ENCODE measurements at regions not wholly inside any gene's neighbourhood (a gene's known extent, or its start where the extent isn't known, plus 50 kb on each side); places are given as distances from the start of the nearest gene placed in this dataset.
A peak's percentile ranks its signal among the peaks of the same experiment; 100 is the strongest.
"Not testable (repeated sequence)": the region's sequence is repeated elsewhere in the genome, so short reads cannot be mapped to it uniquely, and the experiment has no call there.

DNA sequence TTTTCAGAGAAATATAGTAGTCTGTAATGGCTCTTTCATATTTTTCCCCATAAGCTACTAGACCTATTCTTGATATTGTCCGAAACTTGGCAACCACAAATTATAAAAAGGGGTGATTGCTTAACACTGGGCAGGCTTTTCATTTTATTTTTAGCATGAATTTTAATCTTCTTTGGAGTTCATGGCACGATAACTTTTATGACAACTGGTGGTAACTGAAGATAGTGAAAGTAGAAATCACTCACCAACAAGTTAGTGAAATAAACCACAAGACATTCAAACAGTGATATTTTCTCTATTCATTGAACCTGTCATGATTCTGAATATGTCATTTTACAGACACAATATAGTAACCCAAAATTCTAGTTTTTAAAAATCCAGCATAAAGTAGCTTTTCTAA, 213.9 kb downstream of the PRDM9 start:
- DNase-seq = no peak

- DNase-seq = no peak
Measured at GRCh38 chr5:23727271-23727670, 219.9 kb downstream of the PRDM9 start.

GRCh38 chr5:23730023-23730422, 222.6 kb downstream of the PRDM9 start:
- no peak for DNase-seq

- no peak for DNase-seq
Measured at GRCh38 chr5:23740029-23740428, 232.6 kb downstream of the PRDM9 start.

GRCh38 chr5:23742701-23743100, 235.3 kb downstream of the PRDM9 start:
- DNase-seq = no peak

- no peak for DNase-seq
Measured at GRCh38 chr5:23755906-23756305, 248.5 kb downstream of the PRDM9 start.

DNA sequence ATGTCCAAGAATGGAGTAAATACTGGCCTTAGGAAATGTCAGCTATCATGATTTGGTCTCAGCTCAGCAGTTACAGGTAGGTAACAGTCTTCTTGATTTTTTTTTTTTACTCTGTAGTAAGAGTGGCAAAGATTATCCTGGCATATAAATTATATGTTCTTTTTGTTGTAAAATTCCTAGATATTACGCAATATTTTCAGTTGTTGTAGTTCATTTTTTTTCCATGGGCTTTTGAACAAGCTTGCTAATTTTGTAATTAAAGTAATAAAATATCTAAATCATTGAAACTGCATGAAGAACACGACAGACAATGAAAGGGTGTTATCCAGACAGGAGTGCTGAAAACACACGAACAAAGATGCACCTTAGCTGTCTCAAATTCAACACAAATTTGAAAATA, 249.4 kb downstream of the PRDM9 start:
- DNase-seq = no peak

GRCh38 chr5:23763170-23763569, 255.8 kb downstream of the PRDM9 start:
- DNase-seq = no peak

- no peak for DNase-seq
Measured at GRCh38 chr5:23776684-23777083, 269.3 kb downstream of the PRDM9 start.

GRCh38 chr5:23800307-23800706, 292.9 kb downstream of the PRDM9 start:
- not testable (repeated sequence) for DNase-seq

GRCh38 chr5:23820765-23821471, 313.5 kb downstream of the PRDM9 start:
- DNase-seq = peak in 1 of 56 donors; percentile 1

DNA sequence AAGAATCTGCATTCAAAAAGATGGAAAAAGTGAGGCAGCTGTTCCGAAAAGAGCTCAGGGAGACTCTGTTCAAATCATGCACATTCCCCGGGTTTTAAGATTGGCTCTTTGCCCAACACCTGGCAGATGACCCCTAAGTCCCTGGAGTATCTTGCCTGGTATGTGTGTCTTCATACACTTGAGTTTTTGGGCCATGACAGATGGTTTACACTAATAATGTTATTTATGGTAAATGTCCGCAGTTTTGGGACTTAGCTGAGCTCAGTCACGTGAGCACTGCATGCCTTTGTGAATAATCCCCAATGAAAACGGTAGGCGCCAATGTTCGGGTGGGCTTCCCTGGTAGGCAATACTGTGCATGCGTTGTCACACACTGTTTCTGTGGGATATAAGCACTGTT, 316.1 kb downstream of the PRDM9 start:
- DNase-seq = no peak

- no peak for DNase-seq
Measured at GRCh38 chr5:23825196-23825595, 317.8 kb downstream of the PRDM9 start.

DNA sequence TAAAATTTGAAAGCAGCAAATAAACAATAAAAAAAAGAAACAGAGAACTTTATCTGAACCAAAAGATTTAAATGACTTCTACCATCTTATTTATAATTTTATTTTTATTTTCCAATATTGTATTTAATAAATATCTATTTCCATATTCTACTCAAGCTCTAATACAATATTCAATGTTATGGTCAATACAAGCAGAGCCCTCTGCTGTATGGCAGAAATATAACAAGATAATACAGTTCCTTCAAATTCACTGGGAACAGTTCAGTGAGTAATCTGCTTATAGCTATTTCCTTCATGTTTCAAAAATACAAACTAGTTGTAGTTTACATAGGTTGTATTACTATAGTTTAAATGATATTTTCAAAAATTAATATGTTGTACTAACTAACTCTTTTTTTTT, 332.7 kb downstream of the PRDM9 start:
- DNase-seq = no peak

GRCh38 chr5:23864786-23865185, 357.4 kb downstream of the PRDM9 start:
- no peak for DNase-seq

DNA sequence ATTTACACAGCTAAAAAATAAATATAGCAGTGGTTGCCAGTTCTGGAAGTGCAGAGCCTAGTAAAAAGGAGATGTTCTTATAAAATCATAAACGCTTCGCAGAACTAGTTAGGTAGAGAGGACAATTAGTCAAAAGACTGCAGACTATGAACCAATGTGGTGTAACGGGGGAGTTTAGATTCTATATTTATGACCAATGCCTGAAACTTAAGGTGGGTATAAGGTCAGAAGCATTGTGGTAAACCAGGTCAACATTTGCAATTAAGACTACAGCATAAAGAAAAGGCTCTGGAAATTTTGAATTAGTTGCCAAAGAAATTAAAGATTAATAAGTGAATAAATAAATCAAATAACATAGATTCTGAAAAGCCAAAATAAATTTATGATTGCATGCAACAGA, 370.4 kb downstream of the PRDM9 start:
- DNase-seq = no peak

DNA sequence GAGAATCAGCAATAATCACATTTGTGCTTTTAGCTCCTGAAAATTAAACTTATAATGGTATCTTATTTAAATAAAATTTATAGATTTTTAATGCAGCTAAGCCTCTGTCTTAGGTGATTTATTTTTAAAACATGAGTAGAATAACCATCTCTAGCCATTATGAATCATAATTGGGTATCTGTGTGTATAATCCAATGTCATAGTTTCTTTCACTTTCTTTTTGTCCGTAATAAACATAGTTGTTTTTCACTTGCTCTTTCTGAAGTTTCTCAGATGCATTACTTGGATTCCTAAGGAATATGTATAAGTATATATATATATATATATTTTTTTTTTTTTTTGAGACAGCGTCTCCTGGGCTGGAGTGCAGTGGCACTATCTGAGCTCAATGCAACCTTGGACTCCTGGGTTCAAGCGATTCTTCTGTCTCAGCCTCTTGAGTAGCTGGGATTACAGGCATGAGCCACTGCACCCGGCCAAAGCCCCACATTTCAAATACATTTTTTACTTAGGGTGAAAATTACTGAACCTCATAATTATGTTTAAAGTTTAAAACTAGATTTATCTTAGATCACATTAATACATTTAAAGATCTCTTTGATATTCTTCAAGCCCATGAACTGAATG, 377.1 kb downstream of the PRDM9 start:
- DNase-seq = no peak

DNA sequence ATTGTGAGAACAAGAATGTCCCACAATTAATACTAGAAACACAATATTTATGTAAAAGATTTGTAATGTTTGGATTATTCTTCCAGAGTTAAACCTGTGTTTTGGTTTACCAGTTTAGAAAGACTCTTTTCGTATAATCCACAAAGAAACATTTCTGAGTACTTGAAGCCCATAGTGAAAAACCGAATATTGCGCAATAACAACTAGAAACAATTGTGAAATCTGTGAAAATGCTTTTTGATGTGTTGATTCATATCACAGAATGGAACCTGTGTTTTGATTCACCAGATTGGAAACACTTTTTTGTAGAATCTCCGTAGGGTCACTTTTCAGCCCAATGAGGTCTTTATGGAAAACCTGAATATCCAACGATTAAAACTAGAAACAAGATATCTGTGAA, 386.2 kb downstream of the PRDM9 start:
- DNase-seq = no peak

DNA sequence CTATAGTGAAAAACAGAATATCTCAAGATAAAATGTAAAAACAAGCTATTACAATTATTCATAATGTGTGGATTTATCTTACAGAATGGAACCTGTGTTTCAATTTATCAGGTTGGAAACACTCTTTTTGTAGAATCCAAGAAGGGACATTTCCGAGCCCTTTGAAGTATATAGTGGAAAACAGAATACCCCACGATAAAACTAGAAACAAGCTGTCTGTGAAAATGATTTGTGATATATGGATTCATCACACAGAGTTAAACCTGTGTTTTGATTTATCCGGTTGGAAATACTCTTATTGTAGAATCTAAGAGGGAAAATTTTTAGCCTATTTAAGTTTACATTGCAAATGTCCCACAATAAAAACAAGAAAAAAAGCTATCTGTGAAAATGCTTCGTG, 388.2 kb downstream of the PRDM9 start:
- DNase-seq = no peak

DNA sequence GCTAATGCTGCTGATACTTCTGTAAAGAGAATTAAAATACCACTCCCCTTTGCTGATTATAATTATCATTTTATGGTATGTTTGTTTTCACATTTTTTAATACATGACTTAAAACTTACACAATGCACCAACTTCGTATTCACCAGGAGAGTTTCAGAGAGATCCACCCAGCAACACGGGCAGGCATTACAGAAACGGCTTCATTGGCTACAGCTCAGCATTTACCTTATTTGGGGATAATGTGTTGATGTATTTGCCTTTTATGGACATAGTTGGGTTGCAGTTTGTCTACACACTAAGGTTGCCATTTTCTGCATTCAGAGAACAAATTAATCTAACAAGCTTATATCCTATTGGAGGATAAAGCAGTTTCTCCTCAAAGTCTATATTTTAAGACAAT, 423.6 kb downstream of the PRDM9 start:
- no peak for DNase-seq

DNA sequence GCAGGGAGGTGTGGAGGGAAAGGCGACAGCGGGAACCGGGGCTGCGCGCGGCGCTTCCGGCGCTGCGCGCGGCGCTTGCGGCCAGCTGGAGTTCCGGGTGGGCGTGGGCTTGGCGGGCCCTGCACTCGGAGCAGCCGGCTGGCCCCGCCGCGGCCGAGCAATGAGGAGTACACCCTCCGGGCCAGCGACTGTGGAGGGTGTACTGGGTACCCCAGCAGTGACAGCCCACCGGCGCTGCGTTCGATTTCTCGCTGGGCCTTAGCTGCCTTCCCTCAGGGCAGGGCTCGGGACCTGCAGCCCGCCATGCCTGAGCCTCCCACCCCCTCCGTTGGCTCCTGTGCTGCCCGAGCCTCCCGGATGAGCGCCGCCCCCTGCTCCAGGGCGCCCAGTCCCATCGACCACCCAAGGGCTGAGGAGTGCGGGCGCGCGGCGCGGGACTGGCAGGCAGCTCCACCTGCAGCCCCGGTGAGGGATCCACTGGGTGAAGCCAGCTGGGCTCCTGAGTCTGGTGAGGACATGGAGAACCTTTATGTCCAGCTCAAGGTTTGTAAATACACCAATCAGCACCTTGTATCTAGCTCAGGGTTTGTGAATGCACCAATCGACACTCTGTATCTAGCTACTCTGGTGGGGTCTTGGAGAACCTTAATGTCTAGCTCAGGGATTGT, 444.0 kb downstream of the PRDM9 start:
- DNase-seq = not testable (repeated sequence)

GRCh38 chr5:23963449-23963848, 456.0 kb downstream of the PRDM9 start:
- no peak for DNase-seq

DNA sequence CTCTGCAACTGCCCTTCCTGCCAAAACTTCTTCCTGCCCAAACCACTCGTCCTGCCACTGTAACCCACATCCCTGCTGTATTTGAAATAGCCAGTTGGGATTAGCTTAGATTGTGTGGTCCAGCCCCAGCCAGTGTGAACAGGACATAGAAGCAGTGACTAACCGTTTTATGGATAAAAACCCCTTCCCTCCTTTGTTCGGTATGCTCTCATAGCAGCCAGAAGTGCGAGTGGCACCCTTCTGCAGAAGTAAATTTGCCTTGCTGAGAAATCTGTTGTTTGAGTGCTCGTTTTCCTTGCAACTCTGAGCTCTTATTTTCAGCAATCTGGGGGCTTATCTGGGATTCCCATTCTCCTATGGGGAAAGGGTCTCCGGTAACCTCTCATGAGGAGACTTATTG, 470.0 kb downstream of the PRDM9 start:
- no peak for DNase-seq
